ENCODE measurements at regions not wholly inside any gene's neighbourhood (a gene's known extent, or its start where the extent isn't known, plus 50 kb on each side); places are given as distances from the start of the nearest gene placed in this dataset.

GRCh38 chr5:166980666-166981065, 1310.8 kb upstream of the WWC1 start:
- no peaks in the 10 kb centered on the region for H3K79me2 ChIP-seq (ENCODE audit: insufficient read depth, low read length)
- no peak overlapping the region for H2AFZ ChIP-seq (ENCODE audit: low read depth, low read length, severe bottlenecking)
- no peak for TF ChIP-seq EZH2phosphoT487 (conservative IDR thresholded peaks at IDR 0.05; ENCODE audit: low read length)
- no peak for TF ChIP-seq CTCF (IDR thresholded peaks at IDR 0.05; ENCODE audit: insufficient read depth, low read length, poor library complexity, severe bottlenecking)
- H3K27me3 ChIP-seq (ENCODE audit: low read length) = no peaks in the 10 kb centered on the region
- H3K9me2 ChIP-seq (replicated peaks; ENCODE audit: insufficient read depth, low read length) = no peaks in the 10 kb centered on the region
- H4K20me1 ChIP-seq (ENCODE audit: low read depth, low read length) = no peaks in the 10 kb centered on the region
- no peaks in the 10 kb centered on the region for H3F3A ChIP-seq (ENCODE audit: insufficient read depth)
- no peak overlapping the region for H3K4me3 ChIP-seq (ENCODE audit: insufficient read depth, low read length, poor library complexity, severe bottlenecking)
- H3K36me3 ChIP-seq (ENCODE audit: low read length) = no peaks in the 10 kb centered on the region
- no peaks in the 10 kb centered on the region for H3K9me3 ChIP-seq (ENCODE audit: insufficient read depth, low read length)
- no peak overlapping the region for H3K27ac ChIP-seq (ENCODE audit: low read depth, low read length)
- no peak overlapping the region for H3K9ac ChIP-seq (ENCODE audit: low read length)
- no peak overlapping the region for H3K4me2 ChIP-seq (ENCODE audit: low read depth, low read length, poor library complexity, severe bottlenecking)

GRCh38 chr5:166982226-166982625, 1309.2 kb upstream of the WWC1 start:
- H3K36me3 ChIP-seq (ENCODE audit: low read length) = no peaks in the 10 kb centered on the region
- no peaks in the 10 kb centered on the region for H4K20me1 ChIP-seq (ENCODE audit: low read depth, low read length)
- H3K9ac ChIP-seq (ENCODE audit: low read length) = no peak overlapping the region
- no peak overlapping the region for H3K4me3 ChIP-seq (ENCODE audit: insufficient read depth, low read length, poor library complexity, severe bottlenecking)
- no peaks in the 10 kb centered on the region for H3K79me2 ChIP-seq (ENCODE audit: insufficient read depth, low read length)
- no peak overlapping the region for H3K27ac ChIP-seq (ENCODE audit: low read depth, low read length)
- TF ChIP-seq CTCF (IDR thresholded peaks at IDR 0.05; ENCODE audit: insufficient read depth, low read length, poor library complexity, severe bottlenecking) = no peak
- no peaks in the 10 kb centered on the region for H3K9me2 ChIP-seq (replicated peaks; ENCODE audit: insufficient read depth, low read length)
- H3K27me3 ChIP-seq (ENCODE audit: low read length) = no peaks in the 10 kb centered on the region
- H3F3A ChIP-seq (ENCODE audit: insufficient read depth) = no peaks in the 10 kb centered on the region
- H3K4me2 ChIP-seq (ENCODE audit: low read depth, low read length, poor library complexity, severe bottlenecking) = no peak overlapping the region
- H3K9me3 ChIP-seq (ENCODE audit: insufficient read depth, low read length) = no peaks in the 10 kb centered on the region
- H2AFZ ChIP-seq (ENCODE audit: low read depth, low read length, severe bottlenecking) = no peak overlapping the region

GRCh38 chr5:166991601-166992000, 1299.8 kb upstream of the WWC1 start:
- Histone ChIP-seq H3K27me3 (ENCODE audit: low read length) (no peaks in the 10 kb centered on the region), H3K9me2 (replicated peaks; ENCODE audit: insufficient read depth, low read length) (no peaks in the 10 kb centered on the region), H3K9me3 (ENCODE audit: insufficient read depth, low read length) (no peaks in the 10 kb centered on the region), H3F3A (ENCODE audit: insufficient read depth) (no peaks in the 10 kb centered on the region), H3K79me2 (ENCODE audit: insufficient read depth, low read length) (no peaks in the 10 kb centered on the region), H2AFZ (ENCODE audit: low read depth, low read length, severe bottlenecking) (no peak overlapping the region), H3K4me2 (ENCODE audit: low read depth, low read length, poor library complexity, severe bottlenecking) (no peak overlapping the region), H4K20me1 (ENCODE audit: low read depth, low read length) (no peaks in the 10 kb centered on the region), H3K27ac (ENCODE audit: low read depth, low read length) (no peak overlapping the region), H3K4me3 (ENCODE audit: insufficient read depth, low read length, poor library complexity, severe bottlenecking) (no peak overlapping the region), H3K36me3 (ENCODE audit: low read length) (no peaks in the 10 kb centered on the region), H3K9ac (ENCODE audit: low read length) (no peak overlapping the region)
- no peak for TF ChIP-seq CTCF (IDR thresholded peaks at IDR 0.05; ENCODE audit: insufficient read depth, low read length, poor library complexity, severe bottlenecking)
- TF ChIP-seq EZH2phosphoT487 (conservative IDR thresholded peaks at IDR 0.05; ENCODE audit: low read length) = no peak

- no peaks in the 10 kb centered on the region for H3K36me3 ChIP-seq (ENCODE audit: low read length)
- no peak overlapping the region for H3K4me2 ChIP-seq (ENCODE audit: low read depth, low read length, poor library complexity, severe bottlenecking)
- no peaks in the 10 kb centered on the region for H3K9me2 ChIP-seq (replicated peaks; ENCODE audit: insufficient read depth, low read length)
- H3K9me3 ChIP-seq (ENCODE audit: insufficient read depth, low read length) = no peaks in the 10 kb centered on the region
- H2AFZ ChIP-seq (ENCODE audit: low read depth, low read length, severe bottlenecking) = no peak overlapping the region
- no peaks in the 10 kb centered on the region for H4K20me1 ChIP-seq (ENCODE audit: low read depth, low read length)
- no peaks in the 10 kb centered on the region for H3K27me3 ChIP-seq (ENCODE audit: low read length)
- H3K4me3 ChIP-seq (ENCODE audit: insufficient read depth, low read length, poor library complexity, severe bottlenecking) = no peak overlapping the region
- H3K27ac ChIP-seq (ENCODE audit: low read depth, low read length) = no peak overlapping the region
- H3F3A ChIP-seq (ENCODE audit: insufficient read depth) = no peaks in the 10 kb centered on the region
- no peaks in the 10 kb centered on the region for H3K79me2 ChIP-seq (ENCODE audit: insufficient read depth, low read length)
- no peak overlapping the region for H3K9ac ChIP-seq (ENCODE audit: low read length)
- TF ChIP-seq CTCF (IDR thresholded peaks at IDR 0.05; ENCODE audit: insufficient read depth, low read length, poor library complexity, severe bottlenecking) (no peak), EZH2phosphoT487 (conservative IDR thresholded peaks at IDR 0.05; ENCODE audit: low read length) (no peak)
Measured at GRCh38 chr5:166992108-166992507, 1299.3 kb upstream of the WWC1 start.

Data from SU-DHL-6 (cell line).